GM21786 (cell line): ENCODE measurements at regions not wholly inside any gene's neighbourhood (a gene's known extent, or its start where the extent isn't known, plus 50 kb on each side); places are given as distances from the start of the nearest gene placed in this dataset.
"Not testable (repeated sequence)": the region's sequence is repeated elsewhere in the genome, so short reads cannot be mapped to it uniquely, and the experiment has no call there.

Source experiments
- ATAC-seq: cut with Tn5 transposase; IDR thresholded peaks from one replicate; pipeline ENCODE4 v1.9.1; 2021; ENCODE audit not compliant: unreplicated experiment

- no peak for ATAC-seq
Measured at GRCh38 chr5:125227333-125228095, 481.1 kb upstream of the ZNF608 start.

DNA sequence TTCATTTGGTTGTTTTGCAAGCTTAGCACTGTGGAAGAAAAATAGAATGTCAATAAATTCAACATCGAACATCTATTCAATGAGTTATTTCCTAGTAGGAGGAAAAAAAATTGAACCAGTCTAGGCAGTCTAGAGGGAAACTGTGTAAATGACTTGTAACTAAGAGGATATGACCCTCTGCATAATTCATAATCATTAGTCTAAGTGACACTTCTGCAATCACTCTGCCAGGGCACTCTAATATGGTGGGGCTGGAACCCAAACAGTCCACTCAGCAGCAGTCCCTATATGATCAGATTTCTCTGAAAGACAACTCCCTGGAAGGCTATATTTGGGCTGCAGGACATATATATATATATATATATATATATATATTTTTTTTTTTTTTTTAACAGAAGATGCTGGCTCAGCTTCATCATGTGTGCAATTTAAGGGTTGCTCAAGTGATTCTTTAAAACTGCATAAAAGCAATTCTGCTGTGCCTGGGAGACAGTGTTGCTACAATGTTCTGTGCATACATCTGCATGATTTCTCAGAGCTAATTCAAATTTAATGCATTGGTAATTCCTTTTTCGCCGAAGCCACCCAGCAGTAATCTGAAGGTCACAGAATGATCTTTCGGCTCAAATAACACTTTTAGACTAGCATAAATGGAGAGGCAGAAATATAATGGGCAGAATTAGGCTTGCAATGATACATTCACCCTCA is 482.1 kb upstream of the ZNF608 start:
- no peak for ATAC-seq

- ATAC-seq, result no peak
Measured at GRCh38 chr5:125229556-125229955, 483.1 kb upstream of the ZNF608 start.

DNA sequence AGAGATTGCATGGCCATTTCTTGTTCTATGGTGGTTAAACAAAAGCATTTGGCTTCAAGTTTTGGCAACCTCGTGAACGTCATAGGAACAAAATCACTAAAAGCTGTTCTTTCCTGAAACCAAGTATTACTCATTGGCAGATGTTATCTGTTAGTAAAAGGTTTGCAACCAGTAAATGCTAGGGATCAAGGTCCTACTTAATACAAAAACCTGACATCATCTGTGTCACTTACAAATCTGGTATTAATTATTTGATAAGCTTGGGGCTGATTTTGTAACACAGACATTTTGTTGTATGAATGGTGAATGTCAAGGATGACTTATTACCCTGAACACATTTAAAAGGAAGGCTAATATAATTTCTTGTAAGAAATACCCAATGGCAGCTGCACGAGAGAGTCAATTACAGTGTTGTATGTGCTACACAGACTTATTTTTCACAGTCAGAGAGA is 486.4 kb upstream of the ZNF608 start:
- no peak for ATAC-seq

DNA sequence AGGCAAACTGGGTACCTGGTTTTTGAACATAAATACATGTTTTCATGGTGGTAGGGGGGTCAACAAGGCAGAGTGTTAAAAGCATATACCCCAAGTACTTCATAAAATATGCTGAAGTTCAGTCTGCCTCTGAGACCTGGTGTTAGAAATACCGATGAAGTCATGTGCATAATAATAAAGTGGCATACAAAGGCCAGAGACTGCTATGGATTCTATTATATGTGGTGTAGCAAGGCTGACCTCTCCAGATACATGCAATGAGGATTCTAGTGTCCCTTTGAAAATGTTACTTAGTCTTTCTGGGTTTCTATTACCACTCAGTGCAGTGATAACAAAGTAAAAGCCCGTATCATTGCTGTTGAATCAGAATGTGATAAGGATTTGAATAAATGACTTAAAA is 487.5 kb upstream of the ZNF608 start:
- ATAC-seq, result no peak

- no peak for ATAC-seq
Measured at GRCh38 chr5:125236007-125236406, 489.6 kb upstream of the ZNF608 start.

DNA sequence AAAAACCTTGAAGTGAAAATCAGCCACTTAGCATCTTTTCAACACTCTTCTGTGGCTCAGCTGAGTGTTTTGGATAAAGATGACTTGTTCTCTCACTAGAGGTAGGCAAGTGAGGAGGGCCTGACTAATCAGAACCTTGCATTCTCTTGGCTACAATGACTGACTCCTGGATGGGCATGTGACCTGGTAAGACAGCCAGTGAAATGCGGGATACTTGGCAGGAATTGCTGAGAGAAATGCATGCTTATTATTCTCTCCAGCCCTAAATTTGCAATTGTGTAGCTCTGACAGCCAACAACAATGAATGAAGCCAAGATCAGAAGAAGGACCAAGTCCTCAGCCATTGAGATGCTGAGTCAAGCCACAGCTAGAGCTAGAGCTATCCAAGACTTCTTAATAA is 490.5 kb upstream of the ZNF608 start:
- ATAC-seq, result no peak

DNA sequence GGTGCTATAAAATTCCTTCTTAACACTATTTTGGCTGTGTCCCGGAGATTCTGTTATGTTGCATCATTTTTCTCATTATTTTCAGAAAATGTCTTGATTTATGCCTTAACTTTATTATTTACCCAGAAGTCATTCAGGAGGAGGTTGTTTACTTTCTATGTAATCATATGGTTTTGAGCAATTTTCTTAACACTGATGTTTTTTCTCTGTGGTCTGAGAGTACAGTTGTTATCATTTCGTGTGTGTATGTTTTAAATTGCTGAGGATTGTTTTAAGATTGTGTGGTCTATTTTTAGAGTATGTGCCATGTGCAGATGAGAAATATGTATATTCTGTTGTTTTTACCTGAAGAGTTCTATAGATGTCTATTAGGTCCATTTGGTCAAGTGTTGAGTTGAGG is 498.1 kb upstream of the ZNF608 start:
- no peak for ATAC-seq

- no peak for ATAC-seq
Measured at GRCh38 chr5:125245216-125245615, 498.8 kb upstream of the ZNF608 start.

- no peak for ATAC-seq
Measured at GRCh38 chr5:125249400-125249799, 503.0 kb upstream of the ZNF608 start.

DNA sequence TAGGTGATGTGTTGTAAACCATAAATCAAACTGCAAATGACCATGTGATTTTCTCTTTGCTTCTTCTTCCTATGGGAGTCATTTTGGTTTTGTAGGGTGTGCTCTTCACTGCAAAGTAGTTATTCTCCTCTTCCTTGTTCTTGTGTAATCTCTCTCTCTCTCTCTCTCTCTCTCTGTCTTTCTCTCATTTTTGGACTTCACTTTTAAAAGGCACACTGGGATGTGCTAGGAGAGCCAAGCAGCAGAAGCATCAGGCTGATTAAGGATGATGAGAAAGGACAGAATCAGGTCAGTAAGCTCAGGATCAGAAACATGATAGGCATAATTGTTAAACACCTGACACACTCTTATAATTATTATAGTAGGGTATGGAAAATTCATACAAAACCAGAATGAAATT is 505.3 kb upstream of the ZNF608 start:
- no peak for ATAC-seq

GRCh38 chr5:125253634-125254033 is 507.2 kb upstream of the ZNF608 start:
- not testable (repeated sequence) for ATAC-seq

- no peak for ATAC-seq
Measured at GRCh38 chr5:125254267-125254666, 507.8 kb upstream of the ZNF608 start.

GRCh38 chr5:125256296-125256695 is 509.9 kb upstream of the ZNF608 start:
- no peak for ATAC-seq

- no peak for ATAC-seq
Measured at GRCh38 chr5:125257057-125257972, 510.9 kb upstream of the ZNF608 start.

DNA sequence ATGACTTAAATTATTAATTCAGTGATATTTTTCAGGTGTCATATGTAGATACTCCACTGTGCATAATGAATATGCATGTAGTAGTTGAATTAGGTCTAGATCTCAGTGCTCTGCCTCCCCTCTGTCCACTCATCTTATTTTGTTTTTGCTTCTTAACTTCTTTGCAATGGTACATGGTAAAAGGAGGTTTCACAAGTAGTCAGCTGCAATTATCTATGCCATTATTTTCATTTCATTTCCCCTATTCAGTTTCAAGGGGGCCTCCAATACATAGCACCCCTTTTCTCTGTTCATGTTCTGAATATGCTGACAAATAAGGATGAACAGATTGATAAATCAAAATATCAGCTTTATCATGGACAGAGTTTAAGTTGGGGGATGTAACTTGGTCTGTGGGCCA is 511.6 kb upstream of the ZNF608 start:
- ATAC-seq, result no peak

DNA sequence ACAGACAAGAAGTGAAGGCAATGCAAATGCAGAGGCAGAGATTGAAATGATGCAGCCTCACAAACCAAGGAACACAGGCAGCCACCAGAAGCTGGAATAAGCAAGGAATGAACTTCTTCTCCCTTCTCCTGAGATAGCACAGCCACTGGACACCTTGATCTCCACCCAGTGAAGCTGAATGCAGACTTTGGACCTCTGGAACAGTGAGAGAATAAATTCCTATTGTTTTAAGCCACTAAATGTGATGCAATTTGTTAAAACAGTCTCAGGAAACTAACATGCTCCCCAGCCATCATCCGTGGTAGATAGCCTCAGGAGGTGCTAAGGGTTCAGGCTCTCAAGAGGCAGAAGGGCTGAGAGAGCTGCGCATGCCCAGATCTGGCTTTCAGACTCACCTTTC is 512.2 kb upstream of the ZNF608 start:
- ATAC-seq, result no peak

- no peak for ATAC-seq
Measured at GRCh38 chr5:125261505-125262250, 515.2 kb upstream of the ZNF608 start.

GRCh38 chr5:125262782-125263181 is 516.3 kb upstream of the ZNF608 start:
- no peak for ATAC-seq

- no peak for ATAC-seq
Measured at GRCh38 chr5:125263356-125263755, 516.9 kb upstream of the ZNF608 start.

GRCh38 chr5:125266106-125266505 is 519.7 kb upstream of the ZNF608 start:
- no peak for ATAC-seq
